GM18507 (cell line): ENCODE measurements at regions not wholly inside any gene's neighbourhood (a gene's known extent, or its start where the extent isn't known, plus 50 kb on each side); places are given as distances from the start of the nearest gene placed in this dataset.
A peak's percentile ranks its signal among the peaks of the same experiment; 100 is the strongest.

Source experiments
- DNase-seq: peaks from one replicate; pipeline ENCODE4 v3.0.0; 2011; ENCODE audit warnings: low read depth; ENCODE audit not compliant: insufficient read length; ENCODE audit errors: extremely low spot score
- FAIRE-seq: peaks from 2 replicates; lab custom pipeline; 2011; peaks lifted over from hg19 to GRCh38; lab: Jason Lieb, UNC

DNA sequence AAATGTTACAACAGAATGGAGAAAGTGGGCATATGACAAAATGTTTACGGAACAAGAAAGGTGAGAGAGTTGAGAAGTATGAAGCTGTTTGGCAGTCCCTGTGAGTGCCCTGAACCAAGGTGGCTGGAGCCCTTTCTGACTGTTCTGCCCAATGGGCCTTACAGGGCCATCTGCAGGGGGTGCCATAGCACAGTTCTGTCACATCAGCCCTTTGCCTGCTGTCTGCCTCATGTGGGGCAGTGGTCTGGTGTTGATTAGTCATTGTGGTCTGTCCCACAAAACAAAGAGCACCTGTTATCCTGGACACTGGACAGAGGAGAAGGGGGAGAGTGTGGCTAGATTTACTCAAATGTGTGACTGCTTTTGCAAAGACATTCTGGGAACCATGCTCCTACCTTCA is 51.5 kb upstream of the OSBPL3 start:
- no peak for FAIRE-seq

DNA sequence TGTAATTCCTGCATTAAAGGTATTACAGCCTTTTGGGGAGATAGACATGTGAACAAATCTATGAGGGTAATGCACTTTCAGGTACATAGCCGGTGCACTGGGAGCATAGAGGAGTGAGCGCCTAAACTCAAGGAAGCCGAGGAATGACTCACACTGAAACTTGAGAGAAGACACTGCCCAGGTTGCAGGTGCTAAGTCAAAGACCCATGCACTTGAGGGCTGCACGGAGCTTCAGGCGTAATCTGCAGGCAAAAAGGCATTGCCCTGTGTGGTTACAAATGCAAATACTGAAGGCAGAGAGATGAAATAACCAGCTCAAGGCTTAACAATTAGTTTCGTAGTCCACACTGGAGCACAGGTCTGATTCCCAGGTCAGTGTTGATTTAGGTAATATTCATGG is 51.0 kb upstream of the OSBPL3 start:
- peak; percentile 44 for DNase-seq
- FAIRE-seq = peak; percentile 96

More for the DNA sequence above, 51.5 kb upstream of the OSBPL3 start:
- no peak for DNase-seq
